ENCODE measurements at regions not wholly inside any gene's neighbourhood (a gene's known extent, or its start where the extent isn't known, plus 50 kb on each side); places are given as distances from the start of the nearest gene placed in this dataset.

- H3K4me2 ChIP-seq (ENCODE audit: low read length): no peak overlapping the region
- H3K4me3 ChIP-seq (replicated peaks in 1 of 2; ENCODE audit: low read depth in 1 of 2, low read length in 2 of 2): no peak overlapping the region
- H2AFZ ChIP-seq (ENCODE audit: low read depth, low read length, poor library complexity, severe bottlenecking): no peak overlapping the region
- no TSS peak for BruUV-seq (replicated peaks)
- H3K4me1 ChIP-seq (ENCODE audit: control insufficient read depth in 1 of 2, insufficient read depth in 2 of 2, low read length in 2 of 2): no peaks in the 10 kb centered on the region
- intact Hi-C loops (cut with micrococcal nuclease): no loop called here
- peaks cover 12% of the 10 kb centered on the region; the same call in 1 of the 2 replicates for H3K27me3 ChIP-seq (ENCODE audit: insufficient read depth, low read length)
- H3K9me2 ChIP-seq (ENCODE audit: insufficient read depth): no peaks in the 10 kb centered on the region
- no peaks in the 10 kb centered on the region for H4K20me1 ChIP-seq (ENCODE audit: insufficient read depth)
- no peak overlapping the region for H3K9ac ChIP-seq (ENCODE audit: low read length)
- ChIA-PET POLR2A (no interaction called here), RAD21 (ENCODE audit: low non-redundant PET in 1 of 2, low total read pairs in 2 of 2, uncharacterized antibody in 2 of 2, unreplicated experiment in 2 of 2) (no interaction called here), CTCF (interaction anchor here (1.5 to 2.3 kb wide), 2 partner anchors 22 to 220 kb away, joined by 4 to 6 read pairs; no protein-coding TSS in a partner anchor)
- no peaks in the 10 kb centered on the region for H3K79me2 ChIP-seq (ENCODE audit: insufficient read depth, low read length)
- H3K9me3 ChIP-seq (ENCODE audit: control insufficient read depth in 1 of 2, insufficient read depth in 1 of 2, low read depth in 1 of 2, low read length in 2 of 2): peaks cover 4 to 11% of the 10 kb centered on the region in 2 experiments; a peak in 2 of 4 replicates
- DNase-seq (ENCODE audit: low read depth, low spot score): no peak
- no peaks in the 10 kb centered on the region for H3K36me3 ChIP-seq (ENCODE audit: control insufficient read depth in 1 of 2, insufficient read depth in 2 of 2, low read length in 2 of 2)
- H3K27ac ChIP-seq (ENCODE audit: low read depth, low read length): no peak overlapping the region
- no peak for ATAC-seq
- TF ChIP-seq SP1 (IDR thresholded peaks at IDR 0.05; ENCODE audit: low read depth): no peak
- TF ChIP-seq ELF1 (IDR thresholded peaks at IDR 0.05; ENCODE audit: borderline replicate concordance, low read depth): no peak
- TF ChIP-seq REST (IDR thresholded peaks at IDR 0.05; ENCODE audit: low read depth): no peak
- TF ChIP-seq SRF (IDR thresholded peaks at IDR 0.05; ENCODE audit: low read depth): no peak
- TF ChIP-seq CTCF (IDR thresholded peaks at IDR 0.05 in 2 of 3, conservative IDR thresholded peaks at IDR 0.05 in 1 of 3; ENCODE audit: borderline replicate concordance in 1 of 3, insufficient read depth in 1 of 3, low read depth in 2 of 3, low read length in 2 of 3): no peak
- TF ChIP-seq ZBTB33 (IDR thresholded peaks at IDR 0.05; ENCODE audit: extremely low read depth, insufficient replicate concordance, low read length): no peak
Observed at GRCh38 chr10:124214610-124215375, 121.4 kb upstream of the CHST15 start.
